GM12878 (cell line): ENCODE measurements at regions not wholly inside any gene's neighbourhood (a gene's known extent, or its start where the extent isn't known, plus 50 kb on each side); places are given as distances from the start of the nearest gene placed in this dataset.

Experiments
- ATAC-seq: fragments of 200-7000 bp; cut with Tn5 transposase; 3 replicates; pipeline ENCODE4 v1.9.1; 2020; ENCODE audit warnings: mild to moderate bottlenecking, moderate library complexity
- BruUV-seq: library from RNA; stranded (reverse); fragments of 400-500 nt; replicated peaks from 2 replicates; lab custom pipeline; 2021; lab: Mats Ljungman, UMichigan
- CTCF ChIA-PET: fragments of 300-600 bp; sonication (Branson Sonifier 250); formaldehyde crosslinking; extraction: SDS; loops from one replicate; lab custom pipeline; 2021; ENCODE audit warnings: inconsistent platforms; lab: Yijun Ruan, JAX
- POLR2A ChIA-PET: fragments of 350-600 bp; formaldehyde crosslinking; extraction: SDS; loops from one replicate; lab custom pipeline; 2021; ENCODE audit warnings: inconsistent platforms; lab: Charles Lee
- RAD21 ChIA-PET: fragments of 300-600 bp; sonication (Branson Sonifier 250); formaldehyde crosslinking; loops from one replicate; lab custom pipeline; 2023; ENCODE audit warnings: antibody characterized with exemption; ENCODE audit not compliant: unreplicated experiment; lab: Charles Lee
- SMC1A ChIA-PET: fragments of 300-600 bp; sonication (Branson Sonifier 250); formaldehyde crosslinking; loops from one replicate; lab custom pipeline; 2023; ENCODE audit not compliant: unreplicated experiment, uncharacterized antibody; lab: Charles Lee
- DNase-seq: peaks from one replicate; pipeline ENCODE4 v3.0.0-alpha.2; 2011; ENCODE audit warnings: low read depth, low spot score
- FAIRE-seq: peaks from 3 replicates; lab custom pipeline; 2011; peaks lifted over from hg19 to GRCh38; lab: Jason Lieb, UNC
- H2AFZ ChIP-seq: 2 replicates; pipeline ENCODE4 v1.6.0; 2011; ENCODE audit warnings: low read depth, low read length, control low read depth; ENCODE audit not compliant: control insufficient read depth
- H3K27ac ChIP-seq: 2 replicates; pipeline ENCODE4 v1.5.1; 2011; ENCODE audit warnings: control low read depth; ENCODE audit not compliant: control insufficient read depth, insufficient read depth
- H3K27me3 ChIP-seq, 2 experiments: replicated peaks in 1 of 2; 2 replicates each; pipeline versions ENCODE4 v1.6.0 to v1.6.1; 2011; ENCODE audit warnings: low read length in 1 of 2; ENCODE audit not compliant: control insufficient read depth in 2 of 2, insufficient read depth in 2 of 2
- H3K36me3 ChIP-seq, 2 experiments: 2 replicates each; pipeline ENCODE4 v1.5.1; 2011; ENCODE audit warnings: low read length in 1 of 2; ENCODE audit not compliant: control insufficient read depth in 2 of 2, insufficient read depth in 2 of 2
- H3K4me1 ChIP-seq: 2 replicates; pipeline ENCODE4 v1.6.1; 2011; ENCODE audit warnings: mild to moderate bottlenecking, low read length, moderate library complexity, mixed read lengths; ENCODE audit not compliant: control insufficient read depth, insufficient read depth
- H3K4me2 ChIP-seq: 2 replicates; pipeline ENCODE4 v1.6.0; 2011; ENCODE audit warnings: control low read depth; ENCODE audit not compliant: control insufficient read depth, insufficient read depth
- H3K4me3 ChIP-seq: fragments of 200-600 bp; sonication (generic); 2 replicates; pipeline ENCODE4 v1.5.1; 2016
- H3K79me2 ChIP-seq: 2 replicates; pipeline ENCODE4 v1.6.0; 2011; ENCODE audit warnings: low read length; ENCODE audit not compliant: control insufficient read depth, insufficient read depth
- H3K9ac ChIP-seq: 2 replicates; pipeline ENCODE4 v1.8.0; 2011; ENCODE audit warnings: low read length, control low read depth, mixed read lengths; ENCODE audit not compliant: control insufficient read depth, insufficient read depth
- H3K9me3 ChIP-seq: replicated peaks from 3 replicates; pipeline ENCODE4 v1.5.1; 2011; ENCODE audit warnings: mild to moderate bottlenecking, low read length; ENCODE audit not compliant: control insufficient read depth, insufficient read depth
- H4K20me1 ChIP-seq: 2 replicates; pipeline ENCODE4 v1.6.0; 2011; ENCODE audit not compliant: control insufficient read depth, insufficient read depth
- ASH2L ChIP-seq: fragments of 300-600, 200-600 bp; sonication (generic); IDR thresholded peaks from 2 replicates; pipeline ENCODE4 v1.6.1; 2017; ENCODE audit warnings: low read depth, mild to moderate bottlenecking, borderline replicate concordance
- ATF2 ChIP-seq: IDR thresholded peaks from 2 replicates; pipeline ENCODE4 v1.6.1; 2012; ENCODE audit warnings: low read length, inconsistent platforms
- ATF3 ChIP-seq: IDR thresholded peaks from 2 replicates; pipeline ENCODE4 v1.6.1; 2011; ENCODE audit warnings: low read depth, mild to moderate bottlenecking, low read length, moderate library complexity, borderline replicate concordance; ENCODE audit errors: extremely low read depth
- IRF3 ChIP-seq: fragments of 450-650 bp; IDR thresholded peaks from 2 replicates; pipeline ENCODE4 v1.6.1; 2014; ENCODE audit warnings: mild to moderate bottlenecking
- LARP7 ChIP-seq: fragments of 450-650 bp; IDR thresholded peaks from 2 replicates; pipeline ENCODE4 v1.6.1; 2017; ENCODE audit warnings: mild to moderate bottlenecking
- POLR2A ChIP-seq: IDR thresholded peaks from 2 replicates; pipeline ENCODE4 v1.6.1; 2011; ENCODE audit warnings: low read depth, mild to moderate bottlenecking, low read length
- RFX5 ChIP-seq: IDR thresholded peaks from 2 replicates; pipeline ENCODE4 v1.6.1; 2011; ENCODE audit warnings: low read depth, low read length, improper control_type of control experiment
- TCF3 ChIP-seq: IDR thresholded peaks from 2 replicates; pipeline ENCODE4 v1.6.1; 2012; ENCODE audit warnings: low read depth, mild to moderate bottlenecking, low read length, borderline replicate concordance; ENCODE audit not compliant: insufficient read depth
- TCF7 ChIP-seq: IDR thresholded peaks from 2 replicates; pipeline ENCODE4 v1.6.1; 2014; ENCODE audit warnings: antibody characterized with exemption, borderline replicate concordance
- WRNIP1 ChIP-seq: IDR thresholded peaks from 2 replicates; pipeline ENCODE4 v1.6.1; 2011; ENCODE audit warnings: low read depth, low read length, improper control_type of control experiment, borderline replicate concordance
- ZBTB4 ChIP-seq: fragments of 450-650 bp; formaldehyde crosslinking; IDR thresholded peaks from 2 replicates; pipeline ENCODE4 v1.4.0; 2022; ENCODE audit warnings: mild to moderate bottlenecking, moderate library complexity
- ZNF217 ChIP-seq: fragments of 450-650 bp; IDR thresholded peaks from 2 replicates; pipeline ENCODE4 v1.6.1; 2017; ENCODE audit warnings: antibody characterized with exemption, mild to moderate bottlenecking
- ZNF384 ChIP-seq: IDR thresholded peaks from 2 replicates; pipeline ENCODE4 v1.6.1; 2012; ENCODE audit warnings: low read depth, mild to moderate bottlenecking, low read length, improper control_type of control experiment, borderline replicate concordance
- ZNF592 ChIP-seq: fragments of 450-650 bp; IDR thresholded peaks from 2 replicates; pipeline ENCODE4 v1.6.1; 2017; ENCODE audit warnings: mild to moderate bottlenecking, moderate library complexity
- ZZZ3 ChIP-seq: IDR thresholded peaks from 2 replicates; pipeline ENCODE4 v1.6.1; 2011; ENCODE audit warnings: low read depth; ENCODE audit not compliant: control insufficient read depth, insufficient read length
- WGBS: methylation state at CpG from one replicate; pipeline ENCODE4 v1.1.6; 2016; ENCODE audit warnings: low lambda C conversion rate; ENCODE audit not compliant: insufficient replicate concordance, insufficient coverage; ENCODE audit errors: missing lambda C conversion rate; 5-methylcytosine and 5-hydroxymethylcytosine counted together
- in situ Hi-C: fragments of 300-500 bp; cut with MboI; formaldehyde crosslinking; loops from 9 replicates; pipeline ENCODE4 v1.14.3; 2018; ENCODE audit warnings: mixed read lengths
- intact Hi-C: fragments of 100-400 bp; cut with micrococcal nuclease; formaldehyde crosslinking; loops from one replicate; pipeline ENCODE4 v1.14.2; 2022; ENCODE audit not compliant: unreplicated experiment

GRCh38 chr11:28911829-28912228, 803.6 kb downstream of the METTL15 start:
- POLR2A ChIA-PET = no interaction called here
- H3K9me3 ChIP-seq = no peaks in the 10 kb centered on the region
- BruUV-seq = no TSS peak
- no peak overlapping the region for H2AFZ ChIP-seq
- H3K4me2 ChIP-seq = no peak overlapping the region
- H3K79me2 ChIP-seq = no peaks in the 10 kb centered on the region
- intact Hi-C loops = no loop called here
- no peaks in the 10 kb centered on the region for H4K20me1 ChIP-seq
- DNase-seq = no peak
- H3K27me3 ChIP-seq = no peaks in the 10 kb centered on the region
- no peaks in the 10 kb centered on the region for H3K36me3 ChIP-seq
- in situ Hi-C loops = no loop called here
- no peak overlapping the region for H3K4me3 ChIP-seq
- 0% methylated on average over 1 of the region's 1 CpG for WGBS
- SMC1A ChIA-PET = no interaction called here
- H3K27ac ChIP-seq = no peak overlapping the region
- H3K9ac ChIP-seq = no peak overlapping the region
- CTCF ChIA-PET = interaction anchor here (0.6 to 0.8 kb wide), 2 partner anchors 214 to 248 kb away, joined by 3 read pairs; no protein-coding TSS in a partner anchor
- RAD21 ChIA-PET = no interaction called here
- no peak for ATAC-seq
- no peak for FAIRE-seq
- no peaks in the 10 kb centered on the region for H3K4me1 ChIP-seq
- no peak for TF ChIP-seq ATF2
- no peak for TF ChIP-seq ASH2L
- no peak for TF ChIP-seq POLR2A
- TF ChIP-seq ZNF217 = no peak
- TF ChIP-seq WRNIP1 = no peak
- TF ChIP-seq LARP7 = no peak
- no peak for TF ChIP-seq TCF3
- TF ChIP-seq ZNF592 = no peak
- TF ChIP-seq TCF7 = no peak
- no peak for TF ChIP-seq RFX5
- TF ChIP-seq IRF3 = no peak
- TF ChIP-seq ZNF384 = no peak
- no peak for TF ChIP-seq ATF3
- TF ChIP-seq ZZZ3 = no peak
- TF ChIP-seq ZBTB4 (CRISPR knock-in tag) = no peak
